HepG2 (cell line): ENCODE measurements at regions not wholly inside any gene's neighbourhood (a gene's known extent, or its start where the extent isn't known, plus 50 kb on each side); places are given as distances from the start of the nearest gene placed in this dataset.

Experiments
- ATAC-seq: fragments of 200-7000 bp; cut with Tn5 transposase; 3 replicates; pipeline ENCODE4 v1.9.1; 2020; ENCODE audit warnings: mild to moderate bottlenecking, moderate library complexity
- BruUV-seq: library from RNA; stranded (reverse); fragments of 400-500 nt; replicated peaks from 2 replicates; lab custom pipeline; 2021; lab: Mats Ljungman, UMichigan
- CTCF ChIA-PET: fragments of 300-600 bp; formaldehyde crosslinking; extraction: SDS; loops from one replicate; lab custom pipeline; 2021; ENCODE audit warnings: low total read pairs, inconsistent platforms, low intra/inter-chr PET ratio; lab: Yijun Ruan, JAX
- POLR2A ChIA-PET: fragments of 350-600 bp; sonication (Branson Sonifier 250); formaldehyde crosslinking; loops from one replicate; lab custom pipeline; 2020; ENCODE audit warnings: antibody characterized with exemption, inconsistent platforms; lab: Yijun Ruan, JAX
- DNase-seq: peaks from one replicate; pipeline ENCODE4 v3.0.0-alpha.2; 2015; ENCODE audit warnings: low spot score
- FAIRE-seq: peaks from 3 replicates; lab custom pipeline; 2011; peaks lifted over from hg19 to GRCh38; lab: Jason Lieb, UNC
- H2AFZ ChIP-seq: one replicate; pipeline ENCODE4 v1.6.1; 2011; ENCODE audit warnings: low read length, inconsistent platforms
- H3K27ac ChIP-seq: fragments of 300-600 bp; 3 replicates; pipeline ENCODE4 v1.8.0; 2011; ENCODE audit warnings: mixed run types, mild to moderate bottlenecking, mixed read lengths, low read length, inconsistent platforms; ENCODE audit not compliant: insufficient read depth; ENCODE audit errors: extremely low read length
- H3K27me3 ChIP-seq, 2 experiments: fragments of 200-600 bp in 1 of 2; 2 replicates in 1 of 2; 3 replicates in 1 of 2; pipeline versions ENCODE4 v1.6.0 to v1.8.0; 2011; ENCODE audit warnings: low read length in 2 of 2, mild to moderate bottlenecking in 2 of 2, moderate library complexity in 2 of 2, inconsistent platforms in 1 of 2; ENCODE audit not compliant: insufficient read depth in 2 of 2, control insufficient read depth in 1 of 2
- H3K36me3 ChIP-seq, 2 experiments: fragments of 200-600 bp in 1 of 2; replicated peaks in 1 of 2; 2 replicates in 1 of 2; 3 replicates in 1 of 2; pipeline versions ENCODE4 v1.5.1 to v1.8.0; 2011; ENCODE audit warnings: low read length in 2 of 2, inconsistent platforms in 1 of 2; ENCODE audit not compliant: insufficient read depth in 2 of 2, control insufficient read depth in 1 of 2
- H3K4me1 ChIP-seq: 2 replicates; pipeline ENCODE4 v1.5.1; 2012; ENCODE audit warnings: low read length, inconsistent platforms; ENCODE audit not compliant: insufficient read depth
- H3K4me2 ChIP-seq: 2 replicates; pipeline ENCODE4 v1.6.0; 2011; ENCODE audit warnings: low read depth, low read length, inconsistent platforms
- H3K4me3 ChIP-seq, 3 experiments: fragments of 200-600 bp in 1 of 3; sonication (generic), shearing (Covaris generic) in 1 of 3; replicated peaks in 1 of 3; 2 replicates each; pipeline ENCODE4 v1.5.1; 2011 to 2016; ENCODE audit warnings: low read length in 3 of 3, inconsistent platforms in 2 of 3, low read depth in 2 of 3, mild to moderate bottlenecking in 2 of 3, control low read depth in 1 of 3, mixed read lengths in 1 of 3; ENCODE audit not compliant: insufficient read depth in 1 of 3
- H3K79me2 ChIP-seq: one replicate; pipeline ENCODE4 v1.6.1; 2011; ENCODE audit warnings: low read length, inconsistent platforms; ENCODE audit not compliant: insufficient read depth
- H3K9ac ChIP-seq: 2 replicates; pipeline ENCODE4 v1.6.0; 2011; ENCODE audit warnings: mild to moderate bottlenecking, low read depth, low read length, inconsistent platforms; ENCODE audit not compliant: insufficient read depth
- H3K9me3 ChIP-seq: 2 replicates; pipeline ENCODE4 v1.5.1; 2012; ENCODE audit warnings: mild to moderate bottlenecking, low read length
- H4K20me1 ChIP-seq: 2 replicates; pipeline ENCODE4 v1.6.0; 2011; ENCODE audit warnings: inconsistent platforms, mild to moderate bottlenecking, low read length, moderate library complexity; ENCODE audit not compliant: insufficient read depth
- ETV6 ChIP-seq: sonication (generic); formaldehyde crosslinking; conservative IDR thresholded peaks from 2 replicates; pipeline ENCODE4 v1.4.0; 2020; ENCODE audit warnings: missing genetic modification reagents
- RORA ChIP-seq: sonication (generic); formaldehyde crosslinking; IDR thresholded peaks from 2 replicates; pipeline ENCODE4 v1.5.0; 2020; ENCODE audit warnings: mild to moderate bottlenecking, missing genetic modification reagents, moderate library complexity
- ZBTB39 ChIP-seq: sonication (generic); formaldehyde crosslinking; IDR thresholded peaks from 2 replicates; pipeline ENCODE4 v1.5.0; 2020; ENCODE audit warnings: missing genetic modification reagents
- ZNF335 ChIP-seq: sonication (generic); formaldehyde crosslinking; IDR thresholded peaks from 2 replicates; pipeline ENCODE4 v1.4.0; 2020; ENCODE audit warnings: missing genetic modification reagents
- ZNF550 ChIP-seq: sonication (generic); formaldehyde crosslinking; IDR thresholded peaks from 2 replicates; pipeline ENCODE4 v1.4.0; 2020; ENCODE audit warnings: mild to moderate bottlenecking, missing genetic modification reagents, borderline replicate concordance
- ZNF569 ChIP-seq: sonication (generic); formaldehyde crosslinking; IDR thresholded peaks from 2 replicates; pipeline ENCODE4 v1.5.0; 2020; ENCODE audit warnings: mild to moderate bottlenecking, missing genetic modification reagents, moderate library complexity, borderline replicate concordance
- ZNF7 ChIP-seq: IDR thresholded peaks from 2 replicates; pipeline ENCODE4 v1.6.1; 2016; ENCODE audit warnings: missing biosample characterization, missing genetic modification reagents
- ZNF850 ChIP-seq: sonication (generic); formaldehyde crosslinking; conservative IDR thresholded peaks from 2 replicates; pipeline ENCODE4 v1.9.0; 2021; ENCODE audit warnings: mild to moderate bottlenecking, missing genetic modification reagents
- in situ Hi-C: cut with HindIII; loops from 2 replicates; pipeline ENCODE4 v1.10.0; 2017; ENCODE audit warnings: low pct_unique_long_range_greater_than_20kb; ENCODE audit not compliant: extremely low pct_ligation_motif_present
- intact Hi-C: fragments of 100-400 bp; cut with micrococcal nuclease; formaldehyde crosslinking; loops from one replicate; pipeline ENCODE4 v1.10.0; 2022; ENCODE audit not compliant: unreplicated experiment
- TF ChIP-seq, protein P1 (sequence below): sonication (generic); formaldehyde crosslinking; conservative IDR thresholded peaks from 2 replicates; pipeline ENCODE4 v1.4.0; 2020; ENCODE audit warnings: missing genetic modification reagents

GRCh38 chrX:43508694-43509093, 147.4 kb upstream of the MAOA start:
- no peak overlapping the region for H2AFZ ChIP-seq
- POLR2A ChIA-PET = no interaction called here
- no peaks in the 10 kb centered on the region for H3K27me3 ChIP-seq
- intact Hi-C loops = no loop called here
- no peaks in the 10 kb centered on the region for H3K36me3 ChIP-seq
- TF ChIP-seq ZBTB39 (no peak), ETV6 (CRISPR knock-in tag) (no peak), ZNF335 (CRISPR knock-in tag) (no peak), ZNF569 (CRISPR knock-in tag) (no peak), ZNF7 (CRISPR knock-in tag) (no peak), ZNF850 (CRISPR knock-in tag) (no peak), RORA (CRISPR knock-in tag) (no peak), ZNF550 (no peak)
- TF ChIP-seq, protein P1, sequence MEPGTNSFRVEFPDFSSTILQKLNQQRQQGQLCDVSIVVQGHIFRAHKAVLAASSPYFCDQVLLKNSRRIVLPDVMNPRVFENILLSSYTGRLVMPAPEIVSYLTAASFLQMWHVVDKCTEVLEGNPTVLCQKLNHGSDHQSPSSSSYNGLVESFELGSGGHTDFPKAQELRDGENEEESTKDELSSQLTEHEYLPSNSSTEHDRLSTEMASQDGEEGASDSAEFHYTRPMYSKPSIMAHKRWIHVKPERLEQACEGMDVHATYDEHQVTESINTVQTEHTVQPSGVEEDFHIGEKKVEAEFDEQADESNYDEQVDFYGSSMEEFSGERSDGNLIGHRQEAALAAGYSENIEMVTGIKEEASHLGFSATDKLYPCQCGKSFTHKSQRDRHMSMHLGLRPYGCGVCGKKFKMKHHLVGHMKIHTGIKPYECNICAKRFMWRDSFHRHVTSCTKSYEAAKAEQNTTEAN (CRISPR knock-in tag) = no peak
- no peak overlapping the region for H3K9ac ChIP-seq
- H3K4me3 ChIP-seq = no peak overlapping the region
- ATAC-seq = no peak
- no peak for DNase-seq
- H3K4me1 ChIP-seq = no peaks in the 10 kb centered on the region
- in situ Hi-C loops = no loop called here
- no peak overlapping the region for H3K4me2 ChIP-seq
- H4K20me1 ChIP-seq = no peaks in the 10 kb centered on the region
- no peaks in the 10 kb centered on the region for H3K9me3 ChIP-seq
- no peak overlapping the region for H3K27ac ChIP-seq
- no peaks in the 10 kb centered on the region for H3K79me2 ChIP-seq
- FAIRE-seq = no peak
- CTCF ChIA-PET = no interaction called here
- BruUV-seq = no TSS peak
